ENCODE measurements at regions not wholly inside any gene's neighbourhood (a gene's known extent, or its start where the extent isn't known, plus 50 kb on each side); places are given as distances from the start of the nearest gene placed in this dataset.
"Not testable (repeated sequence)": the region's sequence is repeated elsewhere in the genome, so short reads cannot be mapped to it uniquely, and the experiment has no call there.

GRCh38 chr9:129550199-129550839 is 70.6 kb downstream of the C9orf50 start:
- no peak for TF ChIP-seq CTCF (IDR thresholded peaks at IDR 0.05; ENCODE audit: low read length, missing control alignments)
- peak; percentile 77 for DNase-seq (ENCODE audit: low read depth)
- H3K4me3 ChIP-seq (replicated peaks; ENCODE audit: low read depth, low read length): peak overlapping the region; percentile 47

- no peak for TF ChIP-seq CTCF (IDR thresholded peaks at IDR 0.05; ENCODE audit: low read length, missing control alignments)
- peak overlapping the region; percentile 47 for H3K4me3 ChIP-seq (replicated peaks; ENCODE audit: low read depth, low read length)
- DNase-seq (ENCODE audit: low read depth): peak; percentile 57
These were observed 71.2 kb downstream of the C9orf50 start for GRCh38 chr9:129549684-129550083.

GRCh38 chr9:129549139-129549538 is 71.8 kb downstream of the C9orf50 start:
- H3K4me3 ChIP-seq (replicated peaks; ENCODE audit: low read depth, low read length): no peak overlapping the region
- no peak for DNase-seq (ENCODE audit: low read depth)
- no peak for TF ChIP-seq CTCF (IDR thresholded peaks at IDR 0.05; ENCODE audit: low read length, missing control alignments)

GRCh38 chr9:129548571-129549135 is 72.2 kb downstream of the C9orf50 start:
- H3K4me3 ChIP-seq (replicated peaks; ENCODE audit: low read depth, low read length): no peak overlapping the region
- no peak for DNase-seq (ENCODE audit: low read depth)
- no peak for TF ChIP-seq CTCF (IDR thresholded peaks at IDR 0.05; ENCODE audit: low read length, missing control alignments)

GRCh38 chr9:129547869-129548570 is 72.9 kb downstream of the C9orf50 start:
- TF ChIP-seq CTCF (IDR thresholded peaks at IDR 0.05; ENCODE audit: low read length, missing control alignments): no peak
- no peak overlapping the region for H3K4me3 ChIP-seq (replicated peaks; ENCODE audit: low read depth, low read length)
- DNase-seq (ENCODE audit: low read depth): no peak

GRCh38 chr9:129547063-129547462 is 73.8 kb downstream of the C9orf50 start:
- no peak for TF ChIP-seq CTCF (IDR thresholded peaks at IDR 0.05; ENCODE audit: low read length, missing control alignments)
- H3K4me3 ChIP-seq (replicated peaks; ENCODE audit: low read depth, low read length): no peak overlapping the region
- no peak for DNase-seq (ENCODE audit: low read depth)

- DNase-seq (ENCODE audit: low read depth): peak; percentile 45
- not testable (repeated sequence) for H3K4me3 ChIP-seq (replicated peaks; ENCODE audit: low read depth, low read length)
These were observed 75.0 kb downstream of the C9orf50 start for GRCh38 chr9:129545876-129546275.
